Activated CD4-positive, alpha-beta T cell treated with anti-CD3 and anti-CD28 coated beads for 1 hour (primary cell): ENCODE measurements at regions not wholly inside any gene's neighbourhood (a gene's known extent, or its start where the extent isn't known, plus 50 kb on each side); places are given as distances from the start of the nearest gene placed in this dataset.

Experiments
- DNase-seq: peaks from one replicate; pipeline ENCODE4 v3.0.0-alpha.2; 2020

DNA sequence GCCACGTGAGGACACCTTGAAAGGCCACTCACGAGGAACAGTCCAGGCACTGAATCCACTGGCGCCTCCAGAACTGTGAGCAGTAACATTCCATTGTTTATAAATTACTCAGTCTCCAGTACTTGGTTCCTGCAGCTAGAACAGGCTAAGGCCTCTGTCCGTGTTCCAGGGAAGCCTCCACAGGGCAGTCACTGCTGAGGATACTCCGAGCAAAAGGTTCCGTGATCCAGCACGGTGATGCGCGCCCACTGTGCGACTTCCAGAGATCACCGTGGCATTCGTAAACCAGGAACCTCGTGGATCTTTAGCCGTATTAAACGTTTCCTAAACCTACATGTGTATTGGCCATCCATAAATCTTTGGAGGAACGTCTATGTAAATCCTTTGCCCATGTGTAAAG, 51.5 kb upstream of the SALL3 start:
- DNase-seq, result no peak

DNA sequence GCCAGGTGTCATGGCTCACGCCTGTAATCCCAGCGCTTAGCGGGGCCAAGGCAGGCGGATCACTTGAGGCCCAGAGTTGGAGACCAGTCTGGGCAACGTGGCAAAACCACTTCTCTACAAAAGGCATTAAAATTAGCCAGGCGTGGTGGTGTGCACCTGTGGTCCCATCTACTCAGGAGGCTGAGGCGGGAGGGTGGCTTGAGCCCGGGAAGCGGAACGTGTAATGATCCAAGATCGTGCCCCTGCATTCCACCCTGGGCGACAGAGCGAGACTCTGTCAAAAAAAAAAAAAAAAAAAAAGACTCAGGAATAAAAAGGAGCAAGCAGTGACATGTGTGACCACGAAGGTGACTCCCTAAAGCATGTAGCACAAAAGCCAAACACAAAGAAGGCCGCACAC, 50.1 kb upstream of the SALL3 start:
- no peak for DNase-seq
